ENCODE measurements at regions not wholly inside any gene's neighbourhood (a gene's known extent, or its start where the extent isn't known, plus 50 kb on each side); places are given as distances from the start of the nearest gene placed in this dataset.

DNA sequence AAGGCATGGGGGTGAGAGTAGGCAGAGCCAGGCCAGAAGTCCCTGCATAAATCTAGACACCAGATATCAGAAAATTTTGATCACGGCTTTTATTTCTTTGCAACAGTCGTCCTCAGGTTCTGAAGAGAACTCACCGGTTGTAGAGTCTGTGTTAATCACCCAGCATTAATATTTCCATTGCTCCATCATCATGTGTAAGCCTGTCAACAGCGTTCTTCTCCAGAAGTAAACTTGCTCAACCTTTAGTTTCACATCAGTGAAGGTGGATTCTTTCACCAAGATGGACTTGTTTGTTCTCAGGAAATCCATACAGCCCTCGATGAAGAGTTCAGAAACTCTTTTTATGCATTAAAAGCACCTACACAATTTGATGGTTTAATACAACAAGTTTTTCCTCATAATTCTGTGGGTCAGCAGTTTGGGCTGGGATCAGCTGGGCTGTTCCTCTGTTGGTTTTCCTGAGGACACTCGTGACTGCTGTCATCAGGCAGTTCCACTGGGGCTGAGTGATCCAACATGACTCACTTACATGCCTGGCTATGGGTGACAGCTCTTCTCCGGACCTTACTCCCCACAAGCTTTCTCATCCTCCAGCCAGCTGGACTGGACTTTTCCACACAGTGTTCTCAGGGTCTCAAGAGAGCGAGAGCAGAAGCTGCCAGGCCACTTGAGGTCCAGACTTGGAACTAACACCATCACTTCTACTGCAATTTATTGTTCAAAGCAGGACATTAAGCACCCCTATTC lies 303.4 kb downstream of the ZNF621 start:
- TF ChIP-seq TAF1 (IDR thresholded peaks at IDR 0.05; ENCODE audit: borderline replicate concordance, insufficient read depth, low read length) (no peak), POLR2AphosphoS5 (IDR thresholded peaks at IDR 0.05; ENCODE audit: low read depth, low read length) (no peak), REST (IDR thresholded peaks at IDR 0.05; ENCODE audit: insufficient read depth in 1 of 2, low read depth in 2 of 2, low read length in 2 of 2) (no peak), SIN3A (IDR thresholded peaks at IDR 0.05; ENCODE audit: borderline replicate concordance, insufficient read depth, low read length) (no peak), FOXP2 (optimal IDR thresholded peaks at IDR 0.05; ENCODE audit: borderline replicate concordance, extremely low read depth, extremely low read length, insufficient read depth) (no peak)

DNA sequence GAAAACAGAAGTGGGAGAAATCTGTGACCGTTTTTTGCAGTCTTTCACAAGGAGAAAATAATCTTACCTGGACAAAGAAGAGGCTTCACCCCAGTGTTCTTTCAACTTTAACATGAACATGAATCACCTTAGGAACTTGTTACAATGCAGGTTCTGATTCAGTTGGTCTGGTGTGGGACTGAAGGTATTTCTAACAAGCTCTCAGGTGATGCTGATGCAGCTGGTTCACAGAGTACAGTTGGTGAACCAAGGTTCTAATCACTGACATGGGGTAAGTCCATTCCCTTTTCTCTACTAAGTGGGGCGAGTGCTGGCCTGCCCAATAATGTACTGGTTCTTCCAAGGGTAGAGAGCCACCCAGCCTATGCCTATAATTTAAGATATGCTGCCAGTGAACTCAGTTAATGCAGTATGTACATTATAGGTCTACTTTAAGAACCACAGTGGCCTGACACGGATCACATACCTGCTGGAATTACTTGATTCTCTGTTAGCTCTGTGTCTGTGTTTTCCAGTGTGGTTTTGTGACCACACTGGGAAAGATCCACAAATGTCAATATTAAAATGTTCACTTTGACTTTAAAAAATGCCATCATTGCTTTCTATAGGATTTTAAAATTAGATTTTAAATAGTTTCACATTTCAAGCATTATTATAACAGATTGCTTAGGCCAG lies 304.1 kb downstream of the ZNF621 start:
- no peak for TF ChIP-seq TAF1 (IDR thresholded peaks at IDR 0.05; ENCODE audit: borderline replicate concordance, insufficient read depth, low read length)
- no peak for TF ChIP-seq FOXP2 (optimal IDR thresholded peaks at IDR 0.05; ENCODE audit: borderline replicate concordance, extremely low read depth, extremely low read length, insufficient read depth)
- no peak for TF ChIP-seq SIN3A (IDR thresholded peaks at IDR 0.05; ENCODE audit: borderline replicate concordance, insufficient read depth, low read length)
- no peak for TF ChIP-seq POLR2AphosphoS5 (IDR thresholded peaks at IDR 0.05; ENCODE audit: low read depth, low read length)
- no peak for TF ChIP-seq REST (IDR thresholded peaks at IDR 0.05; ENCODE audit: insufficient read depth in 1 of 2, low read depth in 2 of 2, low read length in 2 of 2)

DNA sequence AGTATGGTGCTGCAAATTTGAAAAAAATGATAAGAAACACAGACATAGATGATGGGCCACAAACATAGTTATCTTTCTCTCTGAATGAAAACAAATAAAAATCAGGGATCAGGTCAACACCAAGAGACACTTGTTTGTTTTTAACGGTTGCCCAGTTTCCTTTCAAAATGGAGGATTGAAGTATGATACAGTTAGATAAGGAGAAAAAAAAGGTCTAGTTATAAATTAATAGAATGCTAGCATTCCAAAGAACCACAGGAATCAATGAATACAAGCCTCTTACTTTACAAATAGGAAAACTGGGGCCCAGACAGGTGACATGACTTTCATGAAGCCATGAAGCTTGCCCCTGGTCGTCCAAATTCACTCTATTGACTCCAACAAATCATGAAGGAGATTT lies 305.1 kb downstream of the ZNF621 start:
- no peak for TF ChIP-seq SIN3A (IDR thresholded peaks at IDR 0.05; ENCODE audit: borderline replicate concordance, insufficient read depth, low read length)
- no peak for TF ChIP-seq POLR2AphosphoS5 (IDR thresholded peaks at IDR 0.05; ENCODE audit: low read depth, low read length)
- TF ChIP-seq TAF1 (IDR thresholded peaks at IDR 0.05; ENCODE audit: borderline replicate concordance, insufficient read depth, low read length), result no peak
- TF ChIP-seq FOXP2 (optimal IDR thresholded peaks at IDR 0.05; ENCODE audit: borderline replicate concordance, extremely low read depth, extremely low read length, insufficient read depth), result no peak
- no peak for TF ChIP-seq REST (IDR thresholded peaks at IDR 0.05; ENCODE audit: insufficient read depth in 1 of 2, low read depth in 2 of 2, low read length in 2 of 2)

- TF ChIP-seq POLR2AphosphoS5 (IDR thresholded peaks at IDR 0.05; ENCODE audit: low read depth, low read length) (no peak), SIN3A (IDR thresholded peaks at IDR 0.05; ENCODE audit: borderline replicate concordance, insufficient read depth, low read length) (no peak), REST (IDR thresholded peaks at IDR 0.05; ENCODE audit: insufficient read depth in 1 of 2, low read depth in 2 of 2, low read length in 2 of 2) (no peak), FOXP2 (optimal IDR thresholded peaks at IDR 0.05; ENCODE audit: borderline replicate concordance, extremely low read depth, extremely low read length, insufficient read depth) (no peak), TAF1 (IDR thresholded peaks at IDR 0.05; ENCODE audit: borderline replicate concordance, insufficient read depth, low read length) (no peak)
Observed at GRCh38 chr3:40837300-40837699, 312.5 kb downstream of the ZNF621 start.

Data from PFSK-1 (cell line).